Lung (tissue), 11 donors: ENCODE measurements at regions not wholly inside any gene's neighbourhood (a gene's known extent, or its start where the extent isn't known, plus 50 kb on each side); places are given as distances from the start of the nearest gene placed in this dataset.

Experiments used
- ATAC-seq: fragments of 200-7000 bp; cut with Tn5 transposase; one replicate; pipeline ENCODE4 v1.9.1; 2020; ENCODE audit warnings: moderate number of reproducible peaks; ENCODE audit not compliant: insufficient read depth, low FRiP score
- DNase-seq, 3 donors: peaks; one replicate each; pipeline ENCODE4 v3.0.0-alpha.2; 2013 to 2017
- H3K27ac ChIP-seq, 2 donors: one replicate each; pipeline ENCODE4 v1.5.1; 2013; ENCODE audit warnings: mild to moderate bottlenecking in 2 of 2, moderate library complexity in 2 of 2, control low read depth in 1 of 2, inconsistent platforms in 1 of 2, low read depth in 1 of 2, low read length in 1 of 2
- H3K27me3 ChIP-seq, 3 donors: one replicate each; pipeline ENCODE4 v1.5.1; 2013; ENCODE audit warnings: low read length in 2 of 3; ENCODE audit not compliant: control insufficient read depth in 3 of 3, insufficient read depth in 3 of 3
- H3K36me3 ChIP-seq, 4 donors: one replicate each; pipeline ENCODE4 v1.5.1; 2013; ENCODE audit warnings: low read length in 4 of 4, mild to moderate bottlenecking in 1 of 4, moderate library complexity in 1 of 4; ENCODE audit not compliant: control insufficient read depth in 4 of 4, insufficient read depth in 4 of 4
- H3K4me1 ChIP-seq, 5 donors: one replicate each; pipeline ENCODE4 v1.5.1; 2013; ENCODE audit warnings: low read length in 5 of 5, mild to moderate bottlenecking in 2 of 5, moderate library complexity in 1 of 5; ENCODE audit not compliant: control insufficient read depth in 5 of 5, insufficient read depth in 5 of 5
- H3K4me3 ChIP-seq: one replicate; pipeline ENCODE4 v1.5.1; 2013; ENCODE audit warnings: mild to moderate bottlenecking, control low read depth, moderate library complexity
- H3K9ac ChIP-seq, 2 donors: one replicate each; pipeline ENCODE4 v1.5.1; 2013; ENCODE audit warnings: low read length in 2 of 2, control low read depth in 1 of 2; ENCODE audit not compliant: insufficient read depth in 1 of 2
- H3K9me3 ChIP-seq, 4 donors: one replicate each; pipeline ENCODE4 v1.5.1; 2013; ENCODE audit warnings: low read length in 3 of 4, mild to moderate bottlenecking in 1 of 4, moderate library complexity in 1 of 4; ENCODE audit not compliant: control insufficient read depth in 4 of 4, insufficient read depth in 3 of 4
- WGBS, 2 donors: extraction: QIAGEN DNeasy Blood & Tissue Kit; methylation state at CpG; one replicate each; pipeline ENCODE4 v1.1.7; 2013; 5-methylcytosine and 5-hydroxymethylcytosine counted together
- TF ChIP-seq, protein P1 (sequence below): IDR thresholded peaks from 2 replicates; pipeline ENCODE4 v1.5.1; 2012; ENCODE audit warnings: mild to moderate bottlenecking; ENCODE audit errors: control extremely low read depth, extremely low read depth
- donor health status: control.
- donor health status: control.
- donor health status: Bipolar disorder and iron deficiency.
- donor health status: healthy.
- donor health status: DM: yes; HTN: yes; CAD: no.

GRCh38 chr3:18090377-18090776 is 334.8 kb downstream of the SATB1 start:
- ATAC-seq, result no peak
- TF ChIP-seq, protein P1, sequence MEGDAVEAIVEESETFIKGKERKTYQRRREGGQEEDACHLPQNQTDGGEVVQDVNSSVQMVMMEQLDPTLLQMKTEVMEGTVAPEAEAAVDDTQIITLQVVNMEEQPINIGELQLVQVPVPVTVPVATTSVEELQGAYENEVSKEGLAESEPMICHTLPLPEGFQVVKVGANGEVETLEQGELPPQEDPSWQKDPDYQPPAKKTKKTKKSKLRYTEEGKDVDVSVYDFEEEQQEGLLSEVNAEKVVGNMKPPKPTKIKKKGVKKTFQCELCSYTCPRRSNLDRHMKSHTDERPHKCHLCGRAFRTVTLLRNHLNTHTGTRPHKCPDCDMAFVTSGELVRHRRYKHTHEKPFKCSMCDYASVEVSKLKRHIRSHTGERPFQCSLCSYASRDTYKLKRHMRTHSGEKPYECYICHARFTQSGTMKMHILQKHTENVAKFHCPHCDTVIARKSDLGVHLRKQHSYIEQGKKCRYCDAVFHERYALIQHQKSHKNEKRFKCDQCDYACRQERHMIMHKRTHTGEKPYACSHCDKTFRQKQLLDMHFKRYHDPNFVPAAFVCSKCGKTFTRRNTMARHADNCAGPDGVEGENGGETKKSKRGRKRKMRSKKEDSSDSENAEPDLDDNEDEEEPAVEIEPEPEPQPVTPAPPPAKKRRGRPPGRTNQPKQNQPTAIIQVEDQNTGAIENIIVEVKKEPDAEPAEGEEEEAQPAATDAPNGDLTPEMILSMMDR, result no peak
- DNase-seq, result no peak
- H3K27ac ChIP-seq, result no peak overlapping the region
- peaks cover 0 to 2% (median 0%) of the 10 kb centered on the region in 4 donors for H3K9me3 ChIP-seq
- H3K9ac ChIP-seq, result no peak overlapping the region
- peaks cover 0 to 1% (median 0%) of the 10 kb centered on the region in 5 donors for H3K4me1 ChIP-seq
- no peaks in the 10 kb centered on the region for H3K27me3 ChIP-seq
- no peaks in the 10 kb centered on the region for H3K36me3 ChIP-seq
- H3K4me3 ChIP-seq, result no peak overlapping the region

GRCh38 chr3:18087988-18088387 is 337.2 kb downstream of the SATB1 start:
- no peaks in the 10 kb centered on the region for H3K27me3 ChIP-seq
- no peak overlapping the region for H3K27ac ChIP-seq
- ATAC-seq, result no peak
- no peak overlapping the region for H3K4me3 ChIP-seq
- TF ChIP-seq, protein P1, result no peak
- H3K9ac ChIP-seq, result no peak overlapping the region
- peaks cover 0 to 2% (median 0%) of the 10 kb centered on the region in 4 donors for H3K9me3 ChIP-seq
- 26 to 36% methylated on average over 3 of the region's 3 CpGs for WGBS, 2 donors
- H3K4me1 ChIP-seq, result peaks cover 0 to 1% (median 0%) of the 10 kb centered on the region in 5 donors
- no peaks in the 10 kb centered on the region for H3K36me3 ChIP-seq
- peak in 1 of 3 donors; percentile 6 for DNase-seq

DNA sequence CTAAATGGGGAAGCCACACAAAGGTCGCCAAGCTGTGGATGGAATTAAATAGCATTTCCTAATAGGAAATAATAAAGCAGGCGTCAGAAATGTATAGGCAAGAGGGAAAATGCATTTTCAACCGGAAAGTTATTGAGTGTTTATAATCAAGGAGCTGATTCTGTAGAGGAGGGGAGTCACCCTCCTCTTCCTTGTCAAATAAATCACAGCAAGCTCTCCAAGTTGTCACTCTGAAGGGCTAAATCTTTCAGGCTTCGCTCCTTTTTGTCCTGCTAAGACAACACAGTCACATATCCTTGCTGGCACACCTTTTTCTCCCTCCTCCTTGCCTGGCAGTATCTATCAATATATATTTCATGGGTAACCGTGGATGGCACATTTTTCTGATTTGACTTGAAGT is 338.4 kb downstream of the SATB1 start:
- no peaks in the 10 kb centered on the region for H3K27me3 ChIP-seq
- no peak overlapping the region for H3K27ac ChIP-seq
- DNase-seq (no peak), ATAC-seq (no peak)
- no peak overlapping the region for H3K4me3 ChIP-seq
- peaks cover 0 to 1% (median 0%) of the 10 kb centered on the region in 5 donors for H3K4me1 ChIP-seq
- no peak overlapping the region for H3K9ac ChIP-seq
- TF ChIP-seq, protein P1, result no peak
- WGBS, 2 donors, result 40 to 51% methylated on average over 5 of the region's 5 CpGs
- H3K36me3 ChIP-seq, result no peaks in the 10 kb centered on the region
- peaks cover 0 to 2% (median 0%) of the 10 kb centered on the region in 4 donors for H3K9me3 ChIP-seq

GRCh38 chr3:18086078-18086477 is 339.1 kb downstream of the SATB1 start:
- no peak overlapping the region for H3K4me3 ChIP-seq
- 59 to 67% methylated on average over 7 of the region's 7 CpGs for WGBS, 2 donors
- TF ChIP-seq, protein P1, result no peak
- peaks cover 0 to 1% (median 0%) of the 10 kb centered on the region in 5 donors for H3K4me1 ChIP-seq
- H3K9ac ChIP-seq, result no peak overlapping the region
- H3K27me3 ChIP-seq, result no peaks in the 10 kb centered on the region
- H3K27ac ChIP-seq, result no peak overlapping the region
- H3K36me3 ChIP-seq, result no peaks in the 10 kb centered on the region
- H3K9me3 ChIP-seq, result peaks cover 0 to 2% (median 0%) of the 10 kb centered on the region in 4 donors
- ATAC-seq (no peak), DNase-seq (no peak)
